ENCODE measurements at regions not wholly inside any gene's neighbourhood (a gene's known extent, or its start where the extent isn't known, plus 50 kb on each side); places are given as distances from the start of the nearest gene placed in this dataset.

DNA sequence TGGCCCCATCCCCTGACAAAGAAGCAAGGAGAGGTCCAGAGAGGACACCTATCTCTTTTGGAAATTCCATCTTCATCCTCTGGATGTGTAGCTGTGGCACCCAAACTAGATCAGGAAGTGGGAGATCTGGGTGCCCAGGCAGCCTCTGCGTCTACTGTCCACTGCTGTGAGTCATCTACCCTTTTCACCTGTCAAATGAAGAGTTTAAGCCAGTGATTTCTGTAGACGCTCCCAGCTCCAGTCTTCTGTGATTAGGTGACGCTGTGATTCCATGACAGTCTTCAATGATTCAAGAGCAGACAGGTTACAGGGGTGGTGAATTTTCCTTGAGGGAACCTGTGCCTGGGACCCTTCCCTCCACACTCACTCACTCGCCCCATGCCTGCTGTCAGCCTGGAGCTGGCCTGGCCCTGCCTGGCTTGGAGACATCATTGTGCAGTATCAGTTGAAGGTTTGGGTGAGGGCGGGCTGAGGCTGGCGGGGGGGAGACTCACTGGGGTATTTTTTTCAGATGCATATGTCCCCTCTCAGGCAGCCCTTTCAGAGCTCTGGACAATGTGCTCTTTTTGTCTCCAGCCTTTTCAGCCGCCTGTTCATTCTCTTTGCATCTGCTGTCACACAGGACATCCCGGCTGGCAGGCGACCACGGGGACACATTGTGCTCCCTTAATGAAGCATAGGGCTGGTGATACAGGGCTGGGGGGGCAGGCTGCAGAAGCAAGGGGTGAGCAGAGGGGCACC, 56.8 kb upstream of the PARP11 start:
- peaks cover 59% of the 10 kb centered on the region for H3K4me1 Mint-ChIP-seq
- ChIA-PET POLR2A (no interaction called here), CTCF (interaction anchor here (0.8 to 1.3 kb wide), 4 partner anchors 9 to 347 kb away, joined by 3 to 4 read pairs (median 4); no protein-coding TSS in a partner anchor)
- no peak overlapping the region for H3K4me3 Mint-ChIP-seq
- DNase-seq (no peak), ATAC-seq (no peak)
- no peaks in the 10 kb centered on the region for H3K9me3 Mint-ChIP-seq (ENCODE audit: low read depth)
- intact Hi-C loops (cut with DNase I, micrococcal nuclease), result no loop called here
- no peak overlapping the region for H3K27ac Mint-ChIP-seq
- H3K36me3 Mint-ChIP-seq (ENCODE audit: low read depth), result no peaks in the 10 kb centered on the region
- H3K27me3 Mint-ChIP-seq, result no peaks in the 10 kb centered on the region

DNA sequence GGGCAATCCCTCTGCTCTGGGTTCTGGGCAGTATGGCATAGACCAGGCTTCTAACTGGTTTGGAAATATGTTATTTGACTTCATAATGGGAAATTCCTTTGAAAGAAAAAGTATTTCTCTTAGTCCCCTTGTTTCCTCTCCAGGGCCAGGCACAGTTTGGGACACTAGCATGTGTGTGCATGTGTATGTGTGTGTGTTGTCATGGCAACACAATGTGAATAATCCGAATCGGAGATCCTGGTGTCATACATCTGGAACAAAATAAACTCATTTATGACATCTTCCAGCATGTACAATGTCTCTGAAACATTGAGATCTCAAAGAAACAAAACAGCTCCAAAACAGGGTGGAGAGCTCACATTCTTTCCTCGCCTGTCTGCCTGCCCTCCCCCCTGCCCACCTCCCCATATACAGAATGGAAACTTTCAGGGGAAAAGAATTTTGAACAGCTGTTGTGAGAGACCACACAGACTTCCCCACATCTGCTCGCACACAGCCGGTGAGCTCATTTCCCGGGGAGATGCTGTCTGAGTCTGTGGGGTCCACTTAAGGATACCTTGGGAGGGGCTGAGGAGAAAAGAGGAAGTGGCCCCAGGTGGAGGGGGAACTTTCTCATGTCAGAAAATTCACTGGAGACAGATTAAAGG, 55.5 kb upstream of the PARP11 start:
- Mint-ChIP-seq H3K9me3 (ENCODE audit: low read depth) (no peaks in the 10 kb centered on the region), H3K27me3 (no peaks in the 10 kb centered on the region), H3K4me3 (no peak overlapping the region), H3K27ac (no peak overlapping the region), H3K36me3 (ENCODE audit: low read depth) (no peaks in the 10 kb centered on the region), H3K4me1 (peaks cover 56% of the 10 kb centered on the region)
- DNase-seq, result no peak
- POLR2A ChIA-PET, result no interaction called here
- CTCF ChIA-PET, result interaction anchor here (0.6 to 1.2 kb wide), 3 partner anchors 43 to 349 kb away, joined by 3 to 4 read pairs (median 3); no protein-coding TSS in a partner anchor
- ATAC-seq, result no peak
- intact Hi-C loops (cut with DNase I, micrococcal nuclease), result no loop called here

DNA sequence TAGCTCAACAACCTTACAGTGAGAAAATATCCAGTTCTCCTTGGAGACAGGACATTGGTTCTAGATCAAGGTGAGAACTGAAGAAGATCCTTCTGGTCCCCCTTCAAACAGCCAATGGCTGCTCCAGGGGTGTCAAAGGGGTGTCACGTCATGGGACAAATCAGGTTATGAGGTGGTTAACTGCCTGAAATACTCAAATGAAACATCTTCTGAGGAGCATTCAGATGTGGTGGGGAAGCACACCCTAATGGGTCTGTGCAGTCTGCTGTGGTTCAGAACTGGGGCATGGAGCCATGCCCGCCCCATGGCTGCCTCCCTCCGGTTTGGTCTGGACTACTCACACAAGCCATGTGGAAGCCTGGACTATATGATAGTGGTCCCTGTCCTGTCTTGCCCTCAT, 52.4 kb upstream of the PARP11 start:
- no peaks in the 10 kb centered on the region for H3K36me3 Mint-ChIP-seq (ENCODE audit: low read depth)
- intact Hi-C loops (cut with DNase I, micrococcal nuclease), result no loop called here
- no peaks in the 10 kb centered on the region for H3K9me3 Mint-ChIP-seq (ENCODE audit: low read depth)
- ChIA-PET POLR2A (no interaction called here), CTCF (no interaction called here)
- no peak overlapping the region for H3K27ac Mint-ChIP-seq
- no peak overlapping the region for H3K4me3 Mint-ChIP-seq
- ATAC-seq (no peak), DNase-seq (no peak)
- no peaks in the 10 kb centered on the region for H3K27me3 Mint-ChIP-seq
- H3K4me1 Mint-ChIP-seq, result peaks cover 37% of the 10 kb centered on the region

DNA sequence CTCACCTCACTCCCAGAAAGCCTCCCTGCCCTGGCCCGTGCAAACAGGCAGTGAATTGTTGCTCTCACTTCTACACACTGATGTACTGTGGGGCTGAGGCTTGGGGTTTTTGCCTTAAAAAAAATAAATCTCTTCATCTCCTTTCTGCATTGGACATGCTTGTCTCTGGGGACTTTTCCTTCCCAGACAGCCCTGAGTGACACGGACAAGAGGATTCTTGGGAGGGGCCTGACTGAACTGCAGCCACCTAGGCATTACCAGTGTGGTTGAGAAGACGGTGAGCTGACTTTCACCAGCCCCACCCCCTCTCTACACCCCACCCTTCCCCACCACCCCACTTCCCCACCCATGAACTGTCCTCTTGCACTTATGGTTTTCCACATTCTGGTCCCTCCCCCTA, 51.6 kb upstream of the PARP11 start:
- ChIA-PET POLR2A (no interaction called here), CTCF (interaction anchor here (0.9 kb wide), 1 partner anchor 12 kb away, joined by 5 read pairs; no protein-coding TSS in a partner anchor)
- intact Hi-C loops (cut with DNase I, micrococcal nuclease), result no loop called here

DNA sequence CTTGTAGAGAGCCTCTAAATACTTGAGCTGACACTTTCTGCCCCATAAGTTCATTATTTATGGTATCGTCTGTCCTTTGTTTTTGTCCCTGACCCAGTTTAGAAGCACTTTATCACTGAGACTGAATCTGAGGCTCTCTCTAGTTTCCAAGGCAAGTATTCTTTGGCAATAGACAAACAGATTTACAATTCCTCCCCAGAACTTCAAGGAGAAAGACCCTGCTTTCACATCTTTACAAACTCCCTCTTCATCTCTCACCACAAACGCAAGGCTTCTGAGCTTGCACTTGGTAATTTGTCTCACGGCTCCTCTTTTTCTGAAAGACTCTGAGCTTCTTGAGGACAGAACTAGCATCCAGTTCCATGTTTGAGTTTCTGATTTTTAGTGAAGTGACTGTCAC, 49.8 kb upstream of the PARP11 start:
- H3K36me3 Mint-ChIP-seq (ENCODE audit: low read depth), result no peaks in the 10 kb centered on the region
- no peak overlapping the region for H3K4me3 Mint-ChIP-seq
- H3K4me1 Mint-ChIP-seq, result peaks cover 23% of the 10 kb centered on the region
- intact Hi-C loops (cut with DNase I, micrococcal nuclease), result no loop called here
- no peaks in the 10 kb centered on the region for H3K27me3 Mint-ChIP-seq
- CTCF ChIA-PET, result interaction anchor here (1.0 kb wide), 1 partner anchor 27 kb away, joined by 3 read pairs; no protein-coding TSS in a partner anchor
- ATAC-seq (no peak), DNase-seq (no peak)
- POLR2A ChIA-PET, result interaction anchor here (0.7 kb wide), 1 partner anchor 54 kb away, joined by 3 read pairs; no protein-coding TSS in a partner anchor
- H3K9me3 Mint-ChIP-seq (ENCODE audit: low read depth), result no peaks in the 10 kb centered on the region
- H3K27ac Mint-ChIP-seq, result no peak overlapping the region

More for the DNA sequence above, 51.6 kb upstream of the PARP11 start:
- no peak overlapping the region for H3K27ac Mint-ChIP-seq
- H3K9me3 Mint-ChIP-seq (ENCODE audit: low read depth), result no peaks in the 10 kb centered on the region
- H3K27me3 Mint-ChIP-seq, result no peaks in the 10 kb centered on the region
- DNase-seq (no peak), ATAC-seq (no peak)
- no peak overlapping the region for H3K4me3 Mint-ChIP-seq
- H3K4me1 Mint-ChIP-seq, result peaks cover 34% of the 10 kb centered on the region
- no peaks in the 10 kb centered on the region for H3K36me3 Mint-ChIP-seq (ENCODE audit: low read depth)
